HepG2 (cell line): ENCODE measurements at regions not wholly inside any gene's neighbourhood (a gene's known extent, or its start where the extent isn't known, plus 50 kb on each side); places are given as distances from the start of the nearest gene placed in this dataset.

ENCODE experiments used
- ATF5 ChIP-seq: sonication (generic); formaldehyde crosslinking; IDR thresholded peaks from 2 replicates; pipeline ENCODE4 v1.4.0; 2020; ENCODE audit warnings: mild to moderate bottlenecking, low read depth, missing genetic modification reagents
- HOMEZ ChIP-seq: IDR thresholded peaks from 2 replicates; pipeline ENCODE4 v1.6.1; 2016; ENCODE audit warnings: low read depth
- REPIN1 ChIP-seq: sonication (generic); formaldehyde crosslinking; IDR thresholded peaks from 2 replicates; pipeline ENCODE4 v1.8.0; 2022; ENCODE audit warnings: missing genetic modification reagents, low read depth, mild to moderate bottlenecking, borderline replicate concordance
- U2AF2 ChIP-seq: fragments of 200-400 bp; formaldehyde crosslinking; IDR thresholded peaks from 2 replicates; pipeline ENCODE4 v1.6.1; 2017; ENCODE audit warnings: low read depth, mild to moderate bottlenecking, low read length
- ZNF280B ChIP-seq: sonication (generic); formaldehyde crosslinking; IDR thresholded peaks from 2 replicates; pipeline ENCODE4 v1.5.0; 2020; ENCODE audit warnings: missing genetic modification reagents, mild to moderate bottlenecking, borderline replicate concordance
- ZNF746 ChIP-seq: sonication (generic); formaldehyde crosslinking; IDR thresholded peaks from 2 replicates; pipeline ENCODE4 v1.8.0; 2022; ENCODE audit warnings: mild to moderate bottlenecking, missing genetic modification reagents
- ZSCAN20 ChIP-seq: sonication (generic); formaldehyde crosslinking; IDR thresholded peaks from 2 replicates; pipeline ENCODE4 v1.4.0; 2020; ENCODE audit warnings: missing genetic modification reagents, mild to moderate bottlenecking, borderline replicate concordance
- TF ChIP-seq, protein P1 (sequence below): sonication (generic); formaldehyde crosslinking; IDR thresholded peaks from 2 replicates; pipeline ENCODE4 v1.4.0; 2020; ENCODE audit warnings: mild to moderate bottlenecking, missing genetic modification reagents
- TF ChIP-seq, protein P2 (sequence below): sonication (generic); formaldehyde crosslinking; IDR thresholded peaks from 2 replicates; pipeline ENCODE4 v1.8.0; 2022; ENCODE audit warnings: low read depth, missing genetic modification reagents

DNA sequence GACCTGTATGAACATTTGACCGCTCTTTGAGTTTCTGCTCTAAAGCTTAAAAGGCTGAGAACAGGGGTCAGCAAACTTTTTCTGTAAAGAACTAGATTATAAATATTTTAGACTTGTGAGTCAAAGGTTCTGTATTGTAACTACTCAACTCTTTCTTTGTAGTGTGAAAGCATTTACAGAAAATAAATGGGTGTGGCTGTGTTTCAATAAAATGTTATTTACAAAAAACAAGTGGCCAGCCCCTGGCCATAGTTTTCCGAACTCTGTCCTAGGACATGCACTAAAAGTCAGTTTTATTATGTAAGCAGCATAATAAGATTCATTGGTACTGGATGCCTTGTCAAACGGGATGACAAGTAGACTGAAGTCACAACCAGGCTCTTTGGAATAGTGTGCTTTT lies 434.9 kb downstream of the ZEB2 start (continued):
- TF ChIP-seq, protein P1, sequence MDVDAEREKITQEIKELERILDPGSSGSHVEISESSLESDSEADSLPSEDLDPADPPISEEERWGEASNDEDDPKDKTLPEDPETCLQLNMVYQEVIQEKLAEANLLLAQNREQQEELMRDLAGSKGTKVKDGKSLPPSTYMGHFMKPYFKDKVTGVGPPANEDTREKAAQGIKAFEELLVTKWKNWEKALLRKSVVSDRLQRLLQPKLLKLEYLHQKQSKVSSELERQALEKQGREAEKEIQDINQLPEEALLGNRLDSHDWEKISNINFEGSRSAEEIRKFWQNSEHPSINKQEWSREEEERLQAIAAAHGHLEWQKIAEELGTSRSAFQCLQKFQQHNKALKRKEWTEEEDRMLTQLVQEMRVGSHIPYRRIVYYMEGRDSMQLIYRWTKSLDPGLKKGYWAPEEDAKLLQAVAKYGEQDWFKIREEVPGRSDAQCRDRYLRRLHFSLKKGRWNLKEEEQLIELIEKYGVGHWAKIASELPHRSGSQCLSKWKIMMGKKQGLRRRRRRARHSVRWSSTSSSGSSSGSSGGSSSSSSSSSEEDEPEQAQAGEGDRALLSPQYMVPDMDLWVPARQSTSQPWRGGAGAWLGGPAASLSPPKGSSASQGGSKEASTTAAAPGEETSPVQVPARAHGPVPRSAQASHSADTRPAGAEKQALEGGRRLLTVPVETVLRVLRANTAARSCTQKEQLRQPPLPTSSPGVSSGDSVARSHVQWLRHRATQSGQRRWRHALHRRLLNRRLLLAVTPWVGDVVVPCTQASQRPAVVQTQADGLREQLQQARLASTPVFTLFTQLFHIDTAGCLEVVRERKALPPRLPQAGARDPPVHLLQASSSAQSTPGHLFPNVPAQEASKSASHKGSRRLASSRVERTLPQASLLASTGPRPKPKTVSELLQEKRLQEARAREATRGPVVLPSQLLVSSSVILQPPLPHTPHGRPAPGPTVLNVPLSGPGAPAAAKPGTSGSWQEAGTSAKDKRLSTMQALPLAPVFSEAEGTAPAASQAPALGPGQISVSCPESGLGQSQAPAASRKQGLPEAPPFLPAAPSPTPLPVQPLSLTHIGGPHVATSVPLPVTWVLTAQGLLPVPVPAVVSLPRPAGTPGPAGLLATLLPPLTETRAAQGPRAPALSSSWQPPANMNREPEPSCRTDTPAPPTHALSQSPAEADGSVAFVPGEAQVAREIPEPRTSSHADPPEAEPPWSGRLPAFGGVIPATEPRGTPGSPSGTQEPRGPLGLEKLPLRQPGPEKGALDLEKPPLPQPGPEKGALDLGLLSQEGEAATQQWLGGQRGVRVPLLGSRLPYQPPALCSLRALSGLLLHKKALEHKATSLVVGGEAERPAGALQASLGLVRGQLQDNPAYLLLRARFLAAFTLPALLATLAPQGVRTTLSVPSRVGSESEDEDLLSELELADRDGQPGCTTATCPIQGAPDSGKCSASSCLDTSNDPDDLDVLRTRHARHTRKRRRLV (CRISPR knock-in tag): no peak
- TF ChIP-seq, protein P2, sequence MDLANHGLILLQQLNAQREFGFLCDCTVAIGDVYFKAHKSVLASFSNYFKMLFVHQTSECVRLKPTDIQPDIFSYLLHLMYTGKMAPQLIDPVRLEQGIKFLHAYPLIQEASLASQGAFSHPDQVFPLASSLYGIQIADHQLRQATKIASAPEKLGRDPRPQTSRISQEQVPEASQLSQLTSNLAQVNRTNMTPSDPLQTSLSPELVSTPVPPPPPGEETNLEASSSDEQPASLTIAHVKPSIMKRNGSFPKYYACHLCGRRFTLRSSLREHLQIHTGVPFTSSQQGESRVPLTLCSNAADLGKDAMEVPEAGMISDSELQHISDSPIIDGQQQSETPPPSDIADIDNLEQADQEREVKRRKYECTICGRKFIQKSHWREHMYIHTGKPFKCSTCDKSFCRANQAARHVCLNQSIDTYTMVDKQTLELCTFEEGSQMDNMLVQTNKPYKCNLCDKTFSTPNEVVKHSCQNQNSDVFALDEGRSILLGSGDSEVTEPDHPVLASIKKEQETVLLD (CRISPR knock-in tag): no peak
- TF ChIP-seq HOMEZ (no peak), ZNF746 (CRISPR knock-in tag) (no peak), U2AF2 (no peak), ZSCAN20 (CRISPR knock-in tag) (no peak), ZNF280B (CRISPR knock-in tag) (no peak), REPIN1 (CRISPR knock-in tag) (no peak), ATF5 (CRISPR knock-in tag) (no peak)
- TF ChIP-seq, all 625 proteins: peak for 0
